ENCODE measurements at regions not wholly inside any gene's neighbourhood (a gene's known extent, or its start where the extent isn't known, plus 50 kb on each side); places are given as distances from the start of the nearest gene placed in this dataset.

GRCh38 chr3:95319921-95320494, 1257.1 kb downstream of the NSUN3 start:
- Histone ChIP-seq H3K27ac (replicated peaks in 1 of 4) (no peak overlapping the region), H3K4me3 (no peak overlapping the region), H3K9me3 (no peaks in the 10 kb centered on the region), H3K36me3 (no peaks in the 10 kb centered on the region), H3K4me1 (no peaks in the 10 kb centered on the region), H3K27me3 (no peaks in the 10 kb centered on the region)
- no peak for TF ChIP-seq POLR2AphosphoS5 (IDR thresholded peaks at IDR 0.05)
- no peak for TF ChIP-seq POLR2A (IDR thresholded peaks at IDR 0.05; ENCODE audit: low read depth)
- no peak for TF ChIP-seq EP300 (IDR thresholded peaks at IDR 0.05)
- TF ChIP-seq CTCF (IDR thresholded peaks at IDR 0.05), result no peak
- intact Hi-C loops (cut with DNase I), result no loop called here
- 72% methylated on average over 3 of the region's 3 CpGs for WGBS
- no peak for DNase-seq (ENCODE audit: extremely low spot score)

- no peak for DNase-seq (ENCODE audit: extremely low spot score)
- no peaks in the 10 kb centered on the region for H3K4me1 ChIP-seq
- WGBS, result 82% methylated on average over 2 of the region's 2 CpGs
Measured at GRCh38 chr3:95327478-95327877, 1264.6 kb downstream of the NSUN3 start.

GRCh38 chr3:95333826-95334225, 1271.0 kb downstream of the NSUN3 start:
- no peaks in the 10 kb centered on the region for H3K27me3 ChIP-seq
- peaks cover 0 to 7% (median 0%) of the 10 kb centered on the region in 4 donors for H3K9me3 ChIP-seq
- WGBS, result 50% methylated on average over 2 of the region's 2 CpGs
- no peaks in the 10 kb centered on the region for H3K4me1 ChIP-seq
- no peak for DNase-seq (ENCODE audit: extremely low spot score)
- no peak overlapping the region for H3K4me3 ChIP-seq
- TF ChIP-seq CTCF (IDR thresholded peaks at IDR 0.05) (no peak), EP300 (IDR thresholded peaks at IDR 0.05) (no peak), POLR2A (IDR thresholded peaks at IDR 0.05; ENCODE audit: low read depth) (no peak), POLR2AphosphoS5 (IDR thresholded peaks at IDR 0.05) (no peak)
- intact Hi-C loops (cut with DNase I), result no loop called here
- H3K36me3 ChIP-seq, result no peaks in the 10 kb centered on the region
- no peak overlapping the region for H3K27ac ChIP-seq (replicated peaks in 1 of 4)

More at GRCh38 chr3:95327478-95327877, 1264.6 kb downstream of the NSUN3 start:
- Histone ChIP-seq H3K36me3 (no peaks in the 10 kb centered on the region), H3K27ac (replicated peaks in 1 of 4) (no peak overlapping the region), H3K9me3 (peaks cover 0 to 15% (median 8%) of the 10 kb centered on the region in 4 donors), H3K27me3 (no peaks in the 10 kb centered on the region), H3K4me3 (no peak overlapping the region)
- intact Hi-C loops (cut with DNase I), result no loop called here
- TF ChIP-seq EP300 (IDR thresholded peaks at IDR 0.05) (no peak), POLR2A (IDR thresholded peaks at IDR 0.05; ENCODE audit: low read depth) (no peak), POLR2AphosphoS5 (IDR thresholded peaks at IDR 0.05) (no peak), CTCF (IDR thresholded peaks at IDR 0.05) (no peak)

GRCh38 chr3:95334461-95334860, 1271.6 kb downstream of the NSUN3 start:
- Histone ChIP-seq H3K9me3 (peaks cover 0 to 7% (median 0%) of the 10 kb centered on the region in 4 donors), H3K27me3 (no peaks in the 10 kb centered on the region), H3K4me1 (no peaks in the 10 kb centered on the region), H3K27ac (replicated peaks in 1 of 4) (no peak overlapping the region), H3K36me3 (no peaks in the 10 kb centered on the region), H3K4me3 (no peak overlapping the region)
- TF ChIP-seq POLR2AphosphoS5 (IDR thresholded peaks at IDR 0.05), result no peak
- no peak for TF ChIP-seq EP300 (IDR thresholded peaks at IDR 0.05)
- no peak for TF ChIP-seq POLR2A (IDR thresholded peaks at IDR 0.05; ENCODE audit: low read depth)
- no peak for DNase-seq (ENCODE audit: extremely low spot score)
- intact Hi-C loops (cut with DNase I), result no loop called here

- intact Hi-C loops (cut with DNase I), result no loop called here
- Histone ChIP-seq H3K4me3 (no peak overlapping the region), H3K27me3 (no peaks in the 10 kb centered on the region), H3K4me1 (no peaks in the 10 kb centered on the region), H3K27ac (replicated peaks in 1 of 4) (no peak overlapping the region), H3K9me3 (peaks cover 0 to under 1% (median 0%) of the 10 kb centered on the region in 4 donors), H3K36me3 (no peaks in the 10 kb centered on the region)
- no peak for DNase-seq (ENCODE audit: extremely low spot score)
- TF ChIP-seq EP300 (IDR thresholded peaks at IDR 0.05) (no peak), POLR2A (IDR thresholded peaks at IDR 0.05; ENCODE audit: low read depth) (no peak), POLR2AphosphoS5 (IDR thresholded peaks at IDR 0.05) (no peak), CTCF (IDR thresholded peaks at IDR 0.05) (no peak)
Measured at GRCh38 chr3:95335517-95335916, 1272.7 kb downstream of the NSUN3 start.
